H9 (cell line): ENCODE measurements at regions not wholly inside any gene's neighbourhood (a gene's known extent, or its start where the extent isn't known, plus 50 kb on each side); places are given as distances from the start of the nearest gene placed in this dataset.

ENCODE experiments used
- DNase-seq: peaks from one replicate; pipeline ENCODE4 v3.0.0-alpha.2; 2017
- H2AFZ ChIP-seq: one replicate; pipeline ENCODE4 v1.6.1; 2013; ENCODE audit warnings: mild to moderate bottlenecking, low read length, control low read depth, moderate library complexity
- H2AK5ac ChIP-seq: 2 replicates; pipeline ENCODE4 v1.6.1; 2013; ENCODE audit warnings: low read length, control low read depth, mixed read lengths; ENCODE audit not compliant: insufficient read length
- H2BK120ac ChIP-seq: one replicate; pipeline ENCODE4 v1.6.1; 2013; ENCODE audit warnings: low read depth, mild to moderate bottlenecking, low read length, control low read depth, inconsistent platforms; ENCODE audit not compliant: poor library complexity, severe bottlenecking
- H2BK12ac ChIP-seq: 2 replicates; pipeline ENCODE4 v1.6.1; 2013; ENCODE audit warnings: low read length, control low read depth, mixed read lengths, low read depth; ENCODE audit not compliant: insufficient read length
- H2BK15ac ChIP-seq: 2 replicates; pipeline ENCODE4 v1.6.1; 2013; ENCODE audit warnings: low read depth, low read length, control low read depth
- H2BK20ac ChIP-seq: one replicate; pipeline ENCODE4 v1.6.1; 2013; ENCODE audit warnings: low read depth, mild to moderate bottlenecking, low read length, control low read depth, inconsistent platforms; ENCODE audit not compliant: poor library complexity, severe bottlenecking
- H2BK5ac ChIP-seq: 2 replicates; pipeline ENCODE4 v1.6.1; 2013; ENCODE audit warnings: low read length, control low read depth, mixed read lengths; ENCODE audit not compliant: insufficient read length
- H3K14ac ChIP-seq: 2 replicates; pipeline ENCODE4 v1.6.1; 2013; ENCODE audit warnings: low read length, control low read depth; ENCODE audit not compliant: insufficient read depth
- H3K18ac ChIP-seq: 2 replicates; pipeline ENCODE4 v1.6.1; 2013; ENCODE audit warnings: low read depth, mild to moderate bottlenecking, mixed read lengths, low read length, control low read depth; ENCODE audit not compliant: insufficient read length
- H3K23ac ChIP-seq: 2 replicates; pipeline ENCODE4 v1.6.1; 2013; ENCODE audit warnings: low read length, control low read depth, mixed read lengths, low read depth; ENCODE audit not compliant: insufficient read length
- H3K23me2 ChIP-seq: 2 replicates; pipeline ENCODE4 v1.6.1; 2013; ENCODE audit warnings: low read depth, mild to moderate bottlenecking, mixed read lengths, low read length, control low read depth; ENCODE audit not compliant: insufficient read length, poor library complexity, severe bottlenecking
- H3K27ac ChIP-seq: 2 replicates; pipeline ENCODE4 v1.5.1; 2013; ENCODE audit warnings: low read length, control low read depth, mixed read lengths, low read depth; ENCODE audit not compliant: insufficient read length
- H3K27me3 ChIP-seq: 2 replicates; pipeline ENCODE4 v1.6.1; 2013; ENCODE audit warnings: low read length, control low read depth, inconsistent platforms; ENCODE audit not compliant: insufficient read depth
- H3K4ac ChIP-seq: 2 replicates; pipeline ENCODE4 v1.6.1; 2013; ENCODE audit warnings: low read depth, mild to moderate bottlenecking, control low read depth, inconsistent platforms, low read length, moderate library complexity
- H3K4me1 ChIP-seq: 2 replicates; pipeline ENCODE4 v1.6.1; 2013; ENCODE audit warnings: low read length, control low read depth, inconsistent platforms; ENCODE audit not compliant: insufficient read depth
- H3K4me2 ChIP-seq: 2 replicates; pipeline ENCODE4 v1.6.1; 2013; ENCODE audit warnings: low read length, control low read depth, mixed read lengths; ENCODE audit not compliant: insufficient read length, insufficient read depth
- H3K56ac ChIP-seq: 2 replicates; pipeline ENCODE4 v1.6.1; 2013; ENCODE audit warnings: low read depth, mild to moderate bottlenecking, mixed read lengths, low read length, control low read depth; ENCODE audit not compliant: insufficient read length
- H3K79me1 ChIP-seq: 2 replicates; pipeline ENCODE4 v1.6.1; 2013; ENCODE audit warnings: low read depth, mild to moderate bottlenecking, moderate library complexity, low read length, control low read depth, inconsistent platforms; ENCODE audit not compliant: insufficient read depth, poor library complexity, severe bottlenecking
- H3K79me2 ChIP-seq: 2 replicates; pipeline ENCODE4 v1.6.1; 2013; ENCODE audit warnings: low read length, control low read depth, inconsistent platforms; ENCODE audit not compliant: insufficient read depth
- H3K9ac ChIP-seq: 2 replicates; pipeline ENCODE4 v1.6.1; 2013; ENCODE audit warnings: low read length, control low read depth, mixed read lengths; ENCODE audit not compliant: insufficient read length; ENCODE audit errors: extremely low read depth
- H3K9me3 ChIP-seq: one replicate; pipeline ENCODE4 v1.6.1; 2013; ENCODE audit warnings: low read depth, low read length, inconsistent platforms; ENCODE audit not compliant: control insufficient read depth
- H3T11ph ChIP-seq: one replicate; pipeline ENCODE4 v1.6.1; 2013; ENCODE audit warnings: mild to moderate bottlenecking, low read length, control low read depth, inconsistent platforms
- H4K20me1 ChIP-seq: one replicate; pipeline ENCODE4 v1.6.1; 2013; ENCODE audit not compliant: control insufficient read depth, insufficient read length, insufficient read depth
- H4K5ac ChIP-seq: 2 replicates; pipeline ENCODE4 v1.6.1; 2013; ENCODE audit warnings: low read depth, mild to moderate bottlenecking, mixed read lengths, low read length, control low read depth; ENCODE audit not compliant: insufficient read length
- H4K8ac ChIP-seq: replicated peaks from 2 replicates; pipeline ENCODE4 v1.6.1; 2013; ENCODE audit warnings: low read length, control low read depth, mixed read lengths, low read depth; ENCODE audit not compliant: insufficient read length
- H4K91ac ChIP-seq: 2 replicates; pipeline ENCODE4 v1.6.1; 2013; ENCODE audit warnings: low read depth, mild to moderate bottlenecking, moderate library complexity, mixed read lengths, low read length, control low read depth; ENCODE audit not compliant: insufficient read length
- H3K27ac Mint-ChIP-seq, 3 experiments: 2 replicates in 2 of 3; 3 replicates in 1 of 3; pipeline ENCODE4 v1.8.0; 2020 to 2021; ENCODE audit warnings: mixed read lengths in 3 of 3, mild to moderate bottlenecking in 1 of 3, moderate library complexity in 1 of 3
- H3K27me3 Mint-ChIP-seq: 2 replicates; pipeline ENCODE4 v1.8.0; 2021; ENCODE audit warnings: low read depth, mild to moderate bottlenecking, moderate library complexity, mixed read lengths
- H3K36me3 Mint-ChIP-seq, 3 experiments: 2 replicates in 2 of 3; 3 replicates in 1 of 3; pipeline ENCODE4 v1.8.0; 2020 to 2021; ENCODE audit warnings: low read depth in 3 of 3, mixed read lengths in 3 of 3; ENCODE audit not compliant: insufficient read depth in 1 of 3
- H3K4me1 Mint-ChIP-seq, 2 experiments: 2 replicates each; pipeline ENCODE4 v1.8.0; 2020; ENCODE audit warnings: mixed read lengths in 2 of 2
- H3K4me3 Mint-ChIP-seq, 2 experiments: 2 replicates in 1 of 2; 3 replicates in 1 of 2; pipeline ENCODE4 v1.8.0; 2020 to 2021; ENCODE audit warnings: mild to moderate bottlenecking in 2 of 2, mixed read lengths in 2 of 2, moderate library complexity in 1 of 2
- H3K9me3 Mint-ChIP-seq, 2 experiments: 2 replicates in 1 of 2; 3 replicates in 1 of 2; pipeline ENCODE4 v1.8.0; 2020; ENCODE audit warnings: mild to moderate bottlenecking in 2 of 2, mixed read lengths in 2 of 2, moderate library complexity in 1 of 2
- CTCF ChIP-seq: fragments of 200-600 bp; sonication (generic); conservative IDR thresholded peaks from 3 replicates; pipeline ENCODE4 v1.8.0; 2021; ENCODE audit warnings: antibody characterized with exemption, mild to moderate bottlenecking

- no peak for TF ChIP-seq CTCF
- H3K4me3 Mint-ChIP-seq: no peak overlapping the region
- Histone ChIP-seq H3K4me1 (peaks cover 5% of the 10 kb centered on the region; the same call in 1 of the 2 replicates), H3K14ac (no peak overlapping the region), H2AFZ (no peak overlapping the region), H3K27ac (no peak overlapping the region), H3K23me2 (no peaks in the 10 kb centered on the region), H2BK12ac (no peak overlapping the region), H3K56ac (no peak overlapping the region), H3T11ph (no peak overlapping the region), H3K79me1 (no peaks in the 10 kb centered on the region), H4K5ac (no peak overlapping the region), H2AK5ac (no peak overlapping the region), H4K91ac (no peak overlapping the region), H3K79me2 (no peaks in the 10 kb centered on the region), H2BK20ac (no peak overlapping the region), H3K23ac (no peak overlapping the region), H2BK120ac (no peak overlapping the region), H4K8ac (no peak overlapping the region), H3K4me2 (no peak overlapping the region), H3K9ac (no peak overlapping the region), H3K27me3 (peaks cover 34% of the 10 kb centered on the region), H3K4ac (no peak overlapping the region), H4K20me1 (no peaks in the 10 kb centered on the region), H2BK15ac (no peak overlapping the region), H3K9me3 (no peaks in the 10 kb centered on the region), H3K18ac (no peak overlapping the region), H2BK5ac (no peak overlapping the region)
- H3K9me3 Mint-ChIP-seq: no peaks in the 10 kb centered on the region; a peak in 2 of 5 replicates
- H3K36me3 Mint-ChIP-seq: no peaks in the 10 kb centered on the region
- H3K27ac Mint-ChIP-seq: no peak overlapping the region
- H3K27me3 Mint-ChIP-seq: peaks cover 93% of the 10 kb centered on the region
- peaks cover 17 to 24% of the 10 kb centered on the region in 2 experiments for H3K4me1 Mint-ChIP-seq
- DNase-seq: no peak
These were observed 110.4 kb downstream of the SLC6A15 start for GRCh38 chr12:84802161-84802560.
